ENCODE measurements at regions not wholly inside any gene's neighbourhood (a gene's known extent, or its start where the extent isn't known, plus 50 kb on each side); places are given as distances from the start of the nearest gene placed in this dataset.

DNA sequence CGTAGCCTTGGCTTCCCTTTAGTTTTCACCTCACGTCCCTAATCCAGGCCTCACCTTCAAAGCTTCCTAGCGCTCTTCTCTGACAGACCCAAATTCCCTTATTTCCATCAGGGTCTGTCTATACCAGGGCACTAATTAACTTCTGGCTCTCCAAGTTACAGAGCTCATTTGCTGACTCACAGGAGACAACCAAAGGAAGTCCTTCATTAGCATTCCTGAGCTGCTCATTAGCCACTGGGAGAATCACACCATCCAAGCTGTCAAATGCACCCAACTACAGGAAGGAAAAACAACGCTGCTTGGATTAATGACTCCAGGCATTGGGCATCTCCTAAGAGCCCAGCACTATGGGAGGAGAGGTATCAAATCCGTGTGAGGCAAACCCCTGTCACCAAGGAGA lies 109.8 kb upstream of the ALK start:
- TF ChIP-seq, protein P1, sequence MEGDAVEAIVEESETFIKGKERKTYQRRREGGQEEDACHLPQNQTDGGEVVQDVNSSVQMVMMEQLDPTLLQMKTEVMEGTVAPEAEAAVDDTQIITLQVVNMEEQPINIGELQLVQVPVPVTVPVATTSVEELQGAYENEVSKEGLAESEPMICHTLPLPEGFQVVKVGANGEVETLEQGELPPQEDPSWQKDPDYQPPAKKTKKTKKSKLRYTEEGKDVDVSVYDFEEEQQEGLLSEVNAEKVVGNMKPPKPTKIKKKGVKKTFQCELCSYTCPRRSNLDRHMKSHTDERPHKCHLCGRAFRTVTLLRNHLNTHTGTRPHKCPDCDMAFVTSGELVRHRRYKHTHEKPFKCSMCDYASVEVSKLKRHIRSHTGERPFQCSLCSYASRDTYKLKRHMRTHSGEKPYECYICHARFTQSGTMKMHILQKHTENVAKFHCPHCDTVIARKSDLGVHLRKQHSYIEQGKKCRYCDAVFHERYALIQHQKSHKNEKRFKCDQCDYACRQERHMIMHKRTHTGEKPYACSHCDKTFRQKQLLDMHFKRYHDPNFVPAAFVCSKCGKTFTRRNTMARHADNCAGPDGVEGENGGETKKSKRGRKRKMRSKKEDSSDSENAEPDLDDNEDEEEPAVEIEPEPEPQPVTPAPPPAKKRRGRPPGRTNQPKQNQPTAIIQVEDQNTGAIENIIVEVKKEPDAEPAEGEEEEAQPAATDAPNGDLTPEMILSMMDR (IDR thresholded peaks at IDR 0.05; ENCODE audit: low read depth, low read length) = no peak

DNA sequence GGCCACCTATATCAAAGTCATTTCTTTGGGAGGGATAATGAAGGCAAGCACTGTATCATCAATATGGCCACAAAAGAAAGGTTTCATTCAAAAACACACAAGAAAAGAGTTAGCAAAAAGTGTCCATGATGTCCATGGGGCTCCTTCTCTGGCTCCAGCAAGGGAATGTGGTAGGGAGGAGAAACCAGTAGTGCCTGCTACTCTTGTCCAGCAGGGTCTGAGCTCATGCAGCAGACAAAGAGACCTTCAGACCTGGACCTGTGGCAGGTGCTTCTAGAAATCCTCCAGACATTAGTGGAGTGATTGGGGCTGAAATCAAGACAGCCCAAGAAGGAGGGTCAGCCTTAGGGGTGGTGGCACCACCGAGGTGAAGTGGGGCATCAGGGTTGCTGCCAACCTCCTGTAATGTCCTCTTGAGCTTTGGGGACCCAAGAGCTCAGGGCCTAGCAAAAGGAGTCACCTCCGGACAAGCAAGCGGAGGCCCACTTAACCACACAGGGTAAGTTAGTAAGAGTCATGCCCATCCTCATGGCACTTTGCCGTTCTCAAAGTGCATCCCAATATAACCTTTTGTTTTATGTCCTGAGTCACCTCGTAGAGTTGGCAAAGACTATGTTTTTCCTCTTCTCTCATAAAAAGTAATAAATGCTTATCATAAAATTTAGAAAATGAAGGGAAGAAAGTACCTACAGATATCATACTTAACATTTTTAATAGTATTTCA lies 112.6 kb upstream of the YPEL5 start:
- TF ChIP-seq, protein P1 (IDR thresholded peaks at IDR 0.05; ENCODE audit: low read depth, low read length) = no peak
- H3K4me3 ChIP-seq (ENCODE audit: low read depth, low read length) = no peak overlapping the region

More for the DNA sequence above, 109.8 kb upstream of the ALK start:
- H3K4me3 ChIP-seq (ENCODE audit: low read depth, low read length) = no peak overlapping the region

DNA sequence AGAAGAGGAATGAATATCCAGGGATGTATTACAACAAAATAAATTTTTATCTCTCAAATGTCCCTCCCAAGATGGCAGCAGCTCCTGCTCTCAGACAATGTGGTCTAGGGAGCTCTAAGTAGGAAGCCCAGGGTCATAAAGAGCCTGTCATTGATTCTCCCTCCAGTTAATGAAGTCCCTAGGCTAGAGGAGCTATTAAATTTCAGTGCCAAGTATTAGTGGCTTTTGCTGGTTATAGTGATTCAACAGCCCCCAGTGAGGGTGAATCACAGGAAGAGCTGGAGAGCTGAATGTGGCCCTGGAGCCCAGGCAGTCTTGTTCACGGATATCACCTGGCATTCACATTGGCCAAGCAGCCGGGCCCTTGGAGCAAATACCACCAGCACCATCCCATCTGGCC lies 109.8 kb upstream of the YPEL5 start:
- H3K4me3 ChIP-seq (ENCODE audit: low read depth, low read length) = no peak overlapping the region
- TF ChIP-seq, protein P1 (IDR thresholded peaks at IDR 0.05; ENCODE audit: low read depth, low read length) = no peak

DNA sequence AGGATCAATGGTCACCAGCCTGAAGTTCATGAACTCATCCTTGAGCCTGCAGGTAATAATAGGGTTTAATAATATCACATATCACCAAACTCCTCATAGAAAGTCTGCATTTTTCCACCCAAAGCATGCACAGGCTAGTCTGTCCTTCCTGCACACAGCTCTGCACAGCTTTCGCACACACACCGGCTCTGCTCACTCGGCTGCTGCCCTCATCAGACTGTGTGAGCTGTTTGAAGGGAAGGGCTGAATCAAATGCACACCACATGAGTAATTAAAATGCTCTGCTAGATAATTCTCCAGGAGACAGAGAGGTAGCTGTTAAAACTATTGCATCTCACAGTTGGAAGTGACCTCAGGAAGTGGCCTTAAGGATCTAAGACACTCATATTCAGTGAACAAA lies 108.4 kb upstream of the YPEL5 start:
- no peak overlapping the region for H3K4me3 ChIP-seq (ENCODE audit: low read depth, low read length)
- TF ChIP-seq, protein P1 (IDR thresholded peaks at IDR 0.05; ENCODE audit: low read depth, low read length) = no peak

DNA sequence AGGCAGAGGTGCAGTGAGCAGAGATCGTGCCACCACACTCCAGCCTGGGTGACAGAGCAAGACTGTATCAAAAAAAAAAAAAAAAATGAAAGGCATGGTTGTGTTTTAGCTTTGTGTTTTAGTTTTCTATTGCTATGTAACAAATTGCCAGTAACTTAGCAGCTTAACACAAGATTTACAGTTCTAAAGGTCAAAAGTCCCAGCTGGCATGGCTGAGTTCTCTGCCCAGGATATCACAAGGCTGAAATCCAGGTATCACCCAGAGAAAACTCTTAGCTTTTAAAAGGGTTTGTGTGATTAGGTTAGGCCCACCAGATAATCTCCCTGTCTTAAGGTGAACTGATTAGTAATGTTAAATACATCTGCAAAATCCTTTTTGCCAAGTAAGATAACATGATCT lies 107.7 kb upstream of the YPEL5 start:
- no peak overlapping the region for H3K4me3 ChIP-seq (ENCODE audit: low read depth, low read length)
- TF ChIP-seq, protein P1 (IDR thresholded peaks at IDR 0.05; ENCODE audit: low read depth, low read length) = no peak

DNA sequence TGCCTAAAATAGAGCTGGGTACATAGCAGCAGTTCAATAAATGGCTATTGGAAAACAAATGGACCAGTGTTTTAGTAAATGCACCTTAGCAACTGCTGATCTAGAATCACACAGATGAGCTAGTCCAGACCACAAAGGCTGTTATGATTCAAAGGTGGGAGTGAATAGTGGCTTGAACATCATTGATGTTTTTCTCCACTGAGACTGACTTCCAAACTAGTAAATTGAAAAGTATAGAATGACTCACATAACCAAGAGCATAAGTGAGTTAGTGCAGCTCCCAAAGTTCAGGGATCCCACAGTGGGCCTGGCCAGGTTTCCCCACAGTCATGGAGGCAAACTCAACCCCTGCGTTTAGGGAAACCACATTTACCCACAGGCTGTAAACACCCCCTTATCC lies 106.7 kb upstream of the YPEL5 start:
- no peak overlapping the region for H3K4me3 ChIP-seq (ENCODE audit: low read depth, low read length)
- TF ChIP-seq, protein P1 (IDR thresholded peaks at IDR 0.05; ENCODE audit: low read depth, low read length) = no peak

DNA sequence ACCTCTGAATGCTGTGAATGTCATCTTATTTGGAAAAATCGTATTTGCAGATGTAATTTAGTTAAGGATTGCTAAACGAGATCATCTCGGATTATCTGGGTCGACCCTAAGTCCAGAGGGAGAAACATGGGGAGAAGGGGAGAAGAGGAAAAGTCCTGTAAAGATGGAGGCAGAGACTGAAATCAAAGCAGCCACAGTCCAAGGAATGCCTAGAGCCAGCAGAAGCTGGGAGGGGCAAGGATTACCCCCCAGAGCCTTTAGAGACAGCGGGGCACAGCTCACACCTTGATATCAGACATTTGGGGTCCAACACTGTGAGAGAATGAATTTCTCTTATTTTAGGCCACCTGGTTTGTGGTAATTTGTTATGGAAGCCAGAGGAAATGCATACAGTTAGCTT lies 104.9 kb upstream of the YPEL5 start:
- H3K4me3 ChIP-seq (ENCODE audit: low read depth, low read length) = no peak overlapping the region
- TF ChIP-seq, protein P1 (IDR thresholded peaks at IDR 0.05; ENCODE audit: low read depth, low read length) = no peak
